GM18858 (cell line): ENCODE measurements at regions not wholly inside any gene's neighbourhood (a gene's known extent, or its start where the extent isn't known, plus 50 kb on each side); places are given as distances from the start of the nearest gene placed in this dataset.
"Not testable (repeated sequence)": the region's sequence is repeated elsewhere in the genome, so short reads cannot be mapped to it uniquely, and the experiment has no call there.

Experiments used
- ATAC-seq: cut with Tn5 transposase; IDR thresholded peaks from one replicate; pipeline ENCODE4 v1.9.1; 2021; ENCODE audit not compliant: unreplicated experiment

DNA sequence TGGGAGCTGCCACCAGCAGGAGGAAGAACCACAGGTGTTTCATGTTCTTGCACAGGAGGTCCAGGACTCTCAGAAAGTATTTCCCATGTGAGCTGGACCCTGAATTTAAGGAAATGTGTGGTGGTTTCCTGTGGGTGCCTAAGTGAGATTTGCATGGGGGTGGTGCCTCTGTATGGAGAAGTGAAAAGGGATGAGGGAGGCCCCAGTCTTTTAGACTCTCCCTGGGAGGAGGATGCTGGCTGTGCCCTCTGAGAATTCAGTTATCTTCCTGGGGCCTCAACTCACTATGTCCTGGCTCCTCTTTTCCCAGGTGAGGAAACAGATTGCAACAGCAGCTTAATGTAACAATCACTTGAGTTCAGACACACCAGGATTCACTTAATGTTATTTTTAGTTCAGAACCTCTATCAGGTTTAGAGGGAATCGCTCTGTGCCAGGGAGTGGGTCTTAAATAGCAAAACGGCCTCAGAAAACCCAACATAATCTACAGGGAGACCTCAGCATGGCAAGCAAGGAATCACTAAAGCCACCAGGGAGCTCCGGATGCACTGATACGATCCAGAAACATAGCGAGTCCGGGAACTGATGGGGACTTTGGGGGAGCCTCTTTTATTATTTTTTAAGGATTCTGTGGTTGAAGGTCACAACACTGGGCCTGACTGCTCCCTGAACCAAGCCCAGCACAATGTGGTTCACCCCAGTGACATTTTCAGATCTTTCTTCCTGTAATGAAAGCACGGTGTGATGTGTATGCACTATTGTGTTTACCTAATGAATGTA lies 823.5 kb downstream of the TMEM121 start:
- ATAC-seq = not testable (repeated sequence)

DNA sequence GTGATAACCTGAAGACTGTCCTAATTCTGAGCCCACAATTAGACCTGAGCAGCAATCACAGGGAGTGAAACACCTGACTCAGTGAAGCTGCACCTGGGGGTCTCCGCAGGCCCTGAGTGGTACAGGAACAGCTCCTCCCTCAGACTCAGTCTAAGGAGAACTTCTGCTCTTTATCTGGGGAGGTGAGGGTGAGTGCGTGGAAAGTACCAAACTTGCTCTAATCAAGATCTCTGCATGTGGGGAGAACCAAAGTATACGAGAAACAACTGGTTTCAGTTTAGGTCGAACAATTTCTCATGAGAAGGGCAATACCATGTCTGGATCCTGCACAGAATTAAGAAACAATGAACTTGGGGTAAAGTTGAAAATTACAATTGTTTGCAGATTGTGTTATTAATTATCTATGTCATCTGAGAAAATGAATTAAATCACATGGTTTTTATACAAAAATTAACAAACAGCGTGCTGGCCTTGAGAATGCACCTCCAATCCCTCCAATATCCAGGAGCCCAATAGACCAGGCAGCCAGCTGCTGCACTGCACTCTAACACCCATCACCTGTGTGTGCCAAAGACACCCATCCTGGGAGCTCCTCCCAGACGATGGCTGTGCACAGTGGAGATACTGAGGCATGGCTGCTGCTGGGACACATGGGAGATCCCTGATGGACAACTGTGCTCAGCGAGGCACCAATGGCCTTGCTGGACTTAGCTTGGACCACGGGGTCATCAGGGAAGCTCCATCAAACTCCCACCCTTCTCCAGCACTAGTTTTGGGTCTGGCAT lies 828.8 kb downstream of the TMEM121 start:
- not testable (repeated sequence) for ATAC-seq

- not testable (repeated sequence) for ATAC-seq
These were observed 829.7 kb downstream of the TMEM121 start for GRCh38 chr14:106355881-106356642.

DNA sequence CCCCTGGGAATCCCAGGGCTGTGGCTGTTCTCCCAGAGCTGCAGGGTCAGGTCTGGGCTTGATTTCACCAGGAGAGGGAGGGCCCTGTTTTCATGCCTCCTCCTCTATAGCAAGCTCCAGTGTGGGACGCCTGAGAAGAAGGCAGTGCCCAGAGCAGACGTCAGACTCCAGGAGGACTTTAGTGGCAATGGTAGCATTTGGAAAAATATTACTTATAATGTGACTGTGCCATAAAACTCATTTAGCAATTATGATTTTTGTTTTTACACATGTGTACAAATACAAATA lies 830.2 kb downstream of the TMEM121 start:
- ATAC-seq = not testable (repeated sequence)

- ATAC-seq = not testable (repeated sequence)
These were observed 832.9 kb downstream of the TMEM121 start for GRCh38 chr14:106359157-106359887.

DNA sequence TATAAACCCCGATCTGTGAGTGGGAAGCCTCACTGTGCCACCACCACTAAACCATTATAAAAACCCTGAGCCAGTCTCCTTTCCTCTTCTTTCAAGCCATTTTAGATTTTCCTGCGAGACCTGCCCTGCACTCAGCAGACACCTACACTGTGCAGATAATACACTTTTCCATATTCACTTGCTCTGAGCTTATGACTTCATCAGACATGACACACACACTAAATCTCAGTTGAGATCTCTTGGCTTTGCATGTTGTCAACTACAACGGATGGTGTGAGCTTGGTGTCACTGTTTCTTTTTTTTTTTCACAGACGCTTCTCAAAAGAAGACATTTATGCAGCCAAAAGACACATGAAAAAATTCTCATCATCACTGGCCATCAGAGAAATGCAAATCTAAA lies 839.0 kb downstream of the TMEM121 start:
- not testable (repeated sequence) for ATAC-seq

DNA sequence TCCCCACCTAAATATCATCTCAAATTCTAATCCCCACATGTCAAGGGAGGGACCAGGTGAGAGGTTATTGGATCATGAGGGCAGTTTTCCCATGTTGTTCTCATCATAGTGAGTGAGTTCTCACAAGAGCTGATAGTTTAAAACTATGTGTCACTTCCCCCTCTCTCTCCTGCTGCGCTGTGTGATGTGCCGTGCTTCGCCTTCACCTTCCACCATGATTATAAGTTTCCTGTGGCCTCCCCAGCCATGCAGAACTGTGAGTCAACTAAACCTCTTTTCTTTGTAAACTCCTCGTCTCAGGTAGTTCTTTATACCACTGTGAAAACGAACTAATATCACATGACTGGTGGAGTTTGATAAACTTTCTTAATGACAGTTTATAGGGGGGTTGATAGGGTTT lies 839.5 kb downstream of the TMEM121 start:
- ATAC-seq = not testable (repeated sequence)

DNA sequence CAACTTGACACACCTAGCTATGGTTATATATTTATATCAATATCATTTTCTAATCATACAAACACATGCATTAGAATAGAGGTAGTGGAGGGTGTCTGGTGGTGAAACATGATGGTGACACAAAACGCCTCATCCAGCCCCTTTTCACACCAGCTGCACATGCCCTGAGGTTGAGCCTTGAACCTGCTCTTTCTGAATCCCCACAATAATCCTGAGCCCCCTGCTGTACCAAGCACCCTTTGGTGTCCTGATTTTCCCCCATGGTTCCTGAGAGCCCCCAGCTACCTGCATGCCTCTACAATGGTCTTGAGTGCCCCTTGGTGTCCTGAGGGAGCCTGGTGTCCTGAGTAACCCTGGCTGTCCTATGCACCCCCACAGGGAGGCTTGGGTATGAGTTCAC lies 840.6 kb downstream of the TMEM121 start:
- ATAC-seq = not testable (repeated sequence)

DNA sequence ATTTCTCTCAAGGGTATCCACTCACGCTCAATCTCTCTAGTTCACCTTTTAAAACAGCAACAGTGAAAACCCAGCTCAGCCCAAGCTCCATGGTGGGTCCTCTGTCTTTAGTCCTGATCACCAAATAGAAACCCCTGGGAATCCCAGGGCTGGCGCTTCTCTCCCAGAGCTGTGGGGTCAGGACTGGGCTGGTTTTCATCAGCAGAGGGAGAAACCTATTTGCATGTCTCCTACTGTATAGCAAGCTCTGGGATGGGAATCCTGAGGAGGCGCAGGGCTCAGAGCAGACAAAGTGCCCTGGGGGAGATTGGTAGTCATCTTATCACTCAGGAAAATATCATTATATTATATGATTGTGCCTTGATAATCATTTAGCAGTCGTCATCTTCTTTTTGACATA lies 843.1 kb downstream of the TMEM121 start:
- not testable (repeated sequence) for ATAC-seq

DNA sequence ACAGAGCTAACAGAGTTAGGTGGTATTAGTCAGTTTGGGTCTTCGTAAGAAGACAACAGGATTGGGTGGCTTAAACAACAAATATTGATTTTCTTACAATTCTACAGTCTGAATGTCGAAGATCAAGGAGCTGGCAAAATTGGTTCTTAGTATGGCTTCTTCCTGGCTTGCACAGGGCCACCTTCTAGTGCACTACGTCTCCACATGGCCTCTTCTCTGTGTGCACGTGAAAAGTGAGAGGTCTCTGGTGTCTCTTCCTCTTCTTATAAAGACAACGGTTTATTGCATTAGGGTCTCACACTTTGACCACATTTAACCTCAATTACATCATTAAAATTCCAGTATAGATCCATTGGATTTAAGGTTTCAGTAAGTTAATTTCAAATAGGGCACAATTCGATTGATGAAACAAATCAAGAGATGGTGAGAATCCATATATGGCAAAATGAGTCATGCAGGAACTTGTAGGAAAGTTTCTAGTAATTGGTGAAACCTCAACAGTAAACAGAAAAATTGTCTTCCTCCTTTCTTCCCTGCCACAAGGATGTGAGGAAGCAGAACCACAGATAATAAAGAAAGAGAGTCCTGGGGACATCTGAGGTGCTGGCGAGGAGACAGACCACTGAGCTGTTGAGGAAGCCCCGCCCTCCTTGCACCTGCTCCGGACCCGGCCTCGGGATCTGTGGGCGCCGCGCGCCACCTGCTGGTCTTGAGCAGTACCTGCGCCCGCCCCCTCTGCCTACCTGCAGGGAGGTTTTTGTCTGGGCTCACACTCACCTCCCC lies 846.7 kb downstream of the TMEM121 start:
- ATAC-seq = no peak

GRCh38 chr14:106373653-106374110 lies 847.3 kb downstream of the TMEM121 start:
- ATAC-seq = not testable (repeated sequence)

DNA sequence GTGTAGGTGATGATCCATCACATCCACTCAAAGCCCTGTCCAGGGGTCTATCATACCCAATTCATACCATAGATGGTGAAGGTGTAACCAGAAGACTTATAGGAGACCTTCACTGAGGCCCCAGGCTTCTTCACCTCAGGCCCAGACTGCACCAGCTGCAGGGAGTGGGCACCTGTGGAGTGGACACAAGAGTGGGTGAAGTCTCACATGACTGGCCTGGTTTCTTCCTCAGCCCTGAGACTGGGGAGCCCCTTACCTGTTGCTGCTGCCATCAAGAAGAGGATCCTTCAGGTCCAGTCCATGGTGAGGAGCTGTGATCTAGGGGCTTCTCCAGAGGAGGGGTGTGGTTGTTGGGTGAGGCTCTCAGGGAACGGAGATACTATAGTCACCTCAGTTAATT lies 851.0 kb downstream of the TMEM121 start:
- no peak for ATAC-seq

DNA sequence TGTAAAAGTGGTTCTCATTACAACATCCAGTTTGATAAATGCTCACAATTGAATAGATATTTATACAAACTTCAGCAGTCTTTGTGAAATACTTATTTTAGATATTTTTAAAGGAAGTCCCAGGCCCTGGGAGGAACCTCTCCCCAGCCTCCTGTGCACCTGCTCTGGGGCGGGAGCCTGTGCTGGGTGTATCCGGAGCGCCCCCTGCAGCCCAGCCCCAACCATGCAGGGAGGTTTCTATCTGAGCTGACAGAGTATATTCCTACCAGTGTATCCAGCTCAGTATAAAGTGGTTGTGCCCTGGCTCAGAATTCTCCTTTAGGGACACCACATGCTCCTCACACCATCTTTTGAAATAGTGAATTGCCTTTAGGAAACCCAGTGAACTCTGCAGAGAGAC lies 851.8 kb downstream of the TMEM121 start:
- no peak for ATAC-seq

DNA sequence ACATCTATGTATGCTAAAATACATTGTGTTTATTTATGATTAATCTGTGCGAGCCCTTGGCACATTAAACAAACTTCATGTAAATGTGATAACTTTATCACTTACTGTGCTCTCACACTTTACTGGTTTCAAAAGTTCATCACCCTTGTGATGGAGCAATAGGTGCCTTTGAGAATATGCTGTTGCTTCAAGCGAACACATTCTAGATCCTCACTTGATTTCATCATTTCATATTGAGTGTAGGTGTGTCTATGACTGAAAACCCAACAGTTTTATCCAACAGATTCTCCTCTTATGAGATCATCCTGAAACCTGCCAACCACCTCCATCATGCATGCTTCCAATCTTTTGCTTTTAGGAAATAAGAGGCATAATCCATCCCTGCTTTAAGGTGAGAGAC lies 854.4 kb downstream of the TMEM121 start:
- ATAC-seq = no peak

DNA sequence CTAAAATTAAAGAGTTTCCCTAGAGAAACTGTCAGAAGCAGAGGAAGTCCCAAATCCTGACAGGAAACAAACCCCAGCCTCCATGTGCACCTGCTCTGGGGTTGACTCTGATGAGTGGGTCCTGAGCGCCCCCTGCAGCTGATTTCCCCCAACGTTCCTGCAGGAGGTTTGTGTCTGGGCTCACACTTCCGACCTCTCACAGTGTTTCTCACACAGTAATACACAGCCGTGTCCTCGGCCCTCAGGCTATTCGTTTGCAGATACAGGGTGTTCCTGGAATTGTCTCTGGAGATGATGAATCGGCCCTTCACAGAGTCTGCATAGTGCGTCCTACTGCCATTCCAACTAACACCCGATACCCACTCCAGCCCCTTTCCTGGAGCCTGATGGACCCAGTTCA lies 862.8 kb downstream of the TMEM121 start:
- not testable (repeated sequence) for ATAC-seq

DNA sequence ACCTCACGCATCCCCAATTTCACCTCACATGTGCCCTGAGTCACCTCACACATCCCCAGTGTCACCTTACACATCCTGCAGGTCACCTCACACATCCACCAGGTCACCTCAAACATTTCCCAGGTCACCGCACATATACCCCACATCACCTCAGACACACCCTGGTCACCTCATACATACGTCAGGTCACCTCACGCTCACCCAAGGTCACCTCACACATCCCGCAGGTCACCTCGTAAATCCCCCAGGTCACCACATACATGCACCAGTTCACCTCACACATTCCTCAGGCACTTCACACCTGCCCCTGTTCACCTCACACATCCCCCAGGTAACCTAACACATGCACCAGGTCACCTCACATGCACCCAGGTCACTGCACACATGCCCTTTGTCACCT lies 864.0 kb downstream of the TMEM121 start:
- no peak for ATAC-seq

DNA sequence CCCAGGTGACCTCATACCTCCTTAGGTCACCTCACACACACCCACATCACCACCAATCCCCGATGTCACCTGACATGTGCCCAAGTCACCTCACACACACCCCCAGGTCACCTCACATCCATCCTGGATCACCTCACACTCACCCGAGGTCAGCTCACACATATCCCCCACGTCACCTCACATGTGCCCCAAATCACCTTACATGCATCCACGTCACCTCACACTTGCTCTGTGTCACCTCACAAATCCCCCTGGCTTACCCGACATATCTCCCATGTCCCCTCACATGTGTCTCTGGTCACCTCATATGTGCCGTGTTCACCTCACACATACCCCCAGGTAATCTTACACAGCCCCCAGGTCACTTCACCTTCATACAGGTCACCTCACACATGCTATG lies 864.6 kb downstream of the TMEM121 start:
- ATAC-seq = no peak

DNA sequence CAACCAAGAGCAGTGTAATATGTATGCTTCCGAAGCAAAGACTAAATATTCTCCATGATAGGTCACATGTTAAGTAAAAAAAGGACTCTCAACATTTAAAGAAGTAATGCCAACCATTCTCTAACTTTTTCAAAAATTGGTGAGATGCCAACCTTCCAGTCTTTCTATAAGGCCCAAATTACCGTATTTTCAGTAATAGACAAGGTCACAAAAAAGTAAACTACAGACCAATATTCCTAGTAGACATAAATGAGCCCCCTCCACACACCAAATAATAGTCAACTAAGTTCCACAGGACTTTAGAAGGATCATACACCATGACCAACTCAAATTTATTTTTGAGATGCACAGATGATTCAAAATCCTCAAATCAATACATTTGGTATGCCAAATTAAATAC lies 867.4 kb downstream of the TMEM121 start:
- ATAC-seq = no peak

DNA sequence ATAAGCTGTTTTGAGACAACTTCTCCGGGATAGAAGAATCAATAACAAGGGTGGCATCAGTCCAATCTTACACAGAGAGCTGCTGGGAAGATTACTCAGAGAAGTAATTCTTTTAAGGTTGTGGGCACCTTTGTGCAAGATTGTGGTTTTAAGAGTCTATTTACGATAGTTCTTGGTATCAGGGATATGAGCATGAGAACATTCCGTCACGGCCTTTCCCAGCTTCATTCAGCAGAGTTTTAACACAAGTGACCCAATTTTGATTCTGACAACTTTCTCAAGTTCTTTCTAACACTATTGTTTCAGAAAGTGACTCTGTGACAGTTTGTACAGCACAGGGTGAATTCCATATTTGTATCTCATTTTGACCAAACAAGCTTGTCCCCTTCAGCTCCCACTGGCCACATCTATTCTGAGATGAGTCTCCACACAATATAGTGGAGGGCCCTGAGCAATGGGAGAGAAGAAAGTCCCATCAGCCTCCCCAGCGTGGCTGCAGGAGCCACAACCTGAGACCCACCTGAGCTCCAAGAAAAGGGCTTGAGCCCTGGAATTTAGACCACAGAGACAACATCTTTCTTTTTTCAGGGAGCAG lies 869.2 kb downstream of the TMEM121 start:
- ATAC-seq = no peak

- no peak for ATAC-seq
These were observed 870.6 kb downstream of the TMEM121 start for GRCh38 chr14:106396999-106397398.
